ENCODE measurements at regions not wholly inside any gene's neighbourhood (a gene's known extent, or its start where the extent isn't known, plus 50 kb on each side); places are given as distances from the start of the nearest gene placed in this dataset.

DNA sequence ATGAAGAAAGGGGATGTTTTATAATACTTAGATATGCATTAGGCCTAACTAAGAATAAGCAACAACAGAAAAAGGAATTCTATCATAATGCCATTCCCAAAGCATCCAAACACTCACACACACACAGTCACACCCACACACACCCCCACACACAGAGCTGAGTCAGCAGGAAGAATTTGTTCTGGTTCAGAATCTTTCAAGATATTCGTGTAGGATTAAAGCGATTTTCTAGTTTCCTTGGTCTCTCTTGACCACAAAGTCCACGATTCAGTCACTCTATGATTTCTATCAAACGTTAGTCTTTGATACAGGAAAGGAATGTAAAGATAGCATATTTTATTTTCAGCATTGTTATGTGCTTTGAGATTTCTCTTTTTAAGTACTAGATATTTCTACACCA is 382.6 kb upstream of the DCN start:
- Histone ChIP-seq H3K4me1 (no peaks in the 10 kb centered on the region), H3K9me3 (replicated peaks) (peaks cover under 1% of the 10 kb centered on the region), H3K27me3 (ENCODE audit: low read depth) (no peaks in the 10 kb centered on the region), H3K36me3 (no peaks in the 10 kb centered on the region), H3K27ac (replicated peaks) (no peak overlapping the region), H3K4me3 (no peak overlapping the region)
- TF ChIP-seq, protein P1, sequence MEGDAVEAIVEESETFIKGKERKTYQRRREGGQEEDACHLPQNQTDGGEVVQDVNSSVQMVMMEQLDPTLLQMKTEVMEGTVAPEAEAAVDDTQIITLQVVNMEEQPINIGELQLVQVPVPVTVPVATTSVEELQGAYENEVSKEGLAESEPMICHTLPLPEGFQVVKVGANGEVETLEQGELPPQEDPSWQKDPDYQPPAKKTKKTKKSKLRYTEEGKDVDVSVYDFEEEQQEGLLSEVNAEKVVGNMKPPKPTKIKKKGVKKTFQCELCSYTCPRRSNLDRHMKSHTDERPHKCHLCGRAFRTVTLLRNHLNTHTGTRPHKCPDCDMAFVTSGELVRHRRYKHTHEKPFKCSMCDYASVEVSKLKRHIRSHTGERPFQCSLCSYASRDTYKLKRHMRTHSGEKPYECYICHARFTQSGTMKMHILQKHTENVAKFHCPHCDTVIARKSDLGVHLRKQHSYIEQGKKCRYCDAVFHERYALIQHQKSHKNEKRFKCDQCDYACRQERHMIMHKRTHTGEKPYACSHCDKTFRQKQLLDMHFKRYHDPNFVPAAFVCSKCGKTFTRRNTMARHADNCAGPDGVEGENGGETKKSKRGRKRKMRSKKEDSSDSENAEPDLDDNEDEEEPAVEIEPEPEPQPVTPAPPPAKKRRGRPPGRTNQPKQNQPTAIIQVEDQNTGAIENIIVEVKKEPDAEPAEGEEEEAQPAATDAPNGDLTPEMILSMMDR (IDR thresholded peaks at IDR 0.05; ENCODE audit: borderline replicate concordance): no peak
- intact Hi-C loops (cut with micrococcal nuclease): no loop called here
- no peak for DNase-seq

DNA sequence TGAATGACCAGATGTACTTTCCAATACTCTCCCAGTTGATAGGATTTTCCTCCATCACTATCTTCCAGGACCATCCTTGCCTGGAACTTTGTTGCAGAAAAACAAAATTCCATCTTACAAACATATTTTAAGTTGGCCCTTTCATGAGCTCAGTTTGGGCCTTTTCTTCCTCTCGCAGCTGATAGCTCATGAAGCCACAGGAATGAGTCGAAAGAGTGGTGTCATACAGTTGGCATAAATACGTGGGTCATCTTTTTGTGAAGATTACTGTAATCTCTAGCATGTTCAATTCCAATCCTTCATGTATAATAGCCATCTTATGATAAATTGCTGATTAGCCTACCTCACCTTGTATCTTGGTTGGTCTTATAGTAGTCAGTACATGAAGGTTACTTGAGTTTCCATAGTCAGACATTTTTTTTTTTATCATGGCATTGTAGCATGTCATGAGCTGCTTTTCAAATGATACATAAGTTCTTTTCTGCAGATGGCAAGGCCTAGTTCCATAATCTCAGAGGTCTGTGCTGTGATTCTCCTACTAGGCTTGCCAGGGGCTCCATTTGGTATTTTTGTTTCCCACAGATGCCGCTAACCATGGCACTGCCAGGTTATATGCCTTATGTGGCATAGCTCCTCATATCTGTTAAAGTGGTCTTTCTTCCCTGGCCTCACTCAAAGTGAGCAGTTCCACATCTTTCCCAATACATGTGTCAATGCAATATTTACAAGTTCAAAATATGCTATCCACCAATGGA is 380.6 kb upstream of the DCN start:
- Histone ChIP-seq H3K4me3 (no peak overlapping the region), H3K27ac (replicated peaks) (no peak overlapping the region), H3K9me3 (replicated peaks) (peaks cover 21% of the 10 kb centered on the region), H3K4me1 (no peaks in the 10 kb centered on the region), H3K36me3 (no peaks in the 10 kb centered on the region), H3K27me3 (ENCODE audit: low read depth) (no peaks in the 10 kb centered on the region)
- no peak for DNase-seq
- TF ChIP-seq, protein P1 (IDR thresholded peaks at IDR 0.05; ENCODE audit: borderline replicate concordance): no peak
- intact Hi-C loops (cut with micrococcal nuclease): no loop called here

DNA sequence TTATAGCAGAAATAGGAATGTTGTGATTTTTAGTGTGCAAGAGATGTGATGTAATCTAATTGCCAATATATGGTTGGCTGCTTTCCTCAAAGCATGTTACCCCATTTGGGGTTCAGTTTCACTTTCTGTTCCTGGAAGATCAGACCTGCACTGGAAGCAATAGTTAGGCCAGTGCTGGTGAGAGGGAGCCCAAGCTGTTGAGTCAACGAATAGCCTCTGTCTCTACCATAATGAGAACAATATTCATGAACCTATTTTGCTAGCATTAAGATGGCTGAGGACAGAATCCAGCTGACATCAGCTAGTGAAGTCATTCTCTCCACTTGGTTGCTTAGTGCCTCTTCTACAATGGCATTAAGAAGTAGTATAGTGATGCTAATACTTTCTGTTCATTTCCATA is 379.9 kb upstream of the DCN start:
- DNase-seq: no peak
- Histone ChIP-seq H3K27ac (replicated peaks) (no peak overlapping the region), H3K4me3 (peak overlapping the region; percentile 5), H3K27me3 (ENCODE audit: low read depth) (no peaks in the 10 kb centered on the region), H3K9me3 (replicated peaks) (peaks cover 23% of the 10 kb centered on the region), H3K4me1 (no peaks in the 10 kb centered on the region), H3K36me3 (no peaks in the 10 kb centered on the region)
- intact Hi-C loops (cut with micrococcal nuclease): no loop called here
- TF ChIP-seq, protein P1 (IDR thresholded peaks at IDR 0.05; ENCODE audit: borderline replicate concordance): no peak

DNA sequence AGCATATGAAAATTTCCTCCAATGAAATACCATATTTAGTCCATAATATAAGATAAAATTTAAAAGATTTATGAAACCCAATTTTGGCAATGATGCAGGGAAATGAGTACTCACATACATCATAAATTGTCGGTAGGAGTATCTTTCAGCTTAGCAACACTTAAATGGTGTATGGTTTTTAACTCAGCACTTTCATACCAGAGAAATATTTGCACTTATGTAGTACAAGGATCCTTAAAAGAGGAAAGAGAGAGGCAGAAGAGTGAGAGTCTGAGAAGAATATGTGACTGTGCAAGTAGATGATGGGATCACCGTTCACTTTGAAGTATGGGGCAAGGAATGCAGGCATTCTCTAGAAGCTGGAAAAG is 379.3 kb upstream of the DCN start:
- no peaks in the 10 kb centered on the region for H3K36me3 ChIP-seq
- peaks cover 23% of the 10 kb centered on the region for H3K9me3 ChIP-seq (replicated peaks)
- no peak overlapping the region for H3K4me3 ChIP-seq
- no peak overlapping the region for H3K27ac ChIP-seq (replicated peaks)
- H3K4me1 ChIP-seq: no peaks in the 10 kb centered on the region
- TF ChIP-seq, protein P1 (IDR thresholded peaks at IDR 0.05; ENCODE audit: borderline replicate concordance): no peak
- no peaks in the 10 kb centered on the region for H3K27me3 ChIP-seq (ENCODE audit: low read depth)
- intact Hi-C loops (cut with micrococcal nuclease): no loop called here
- DNase-seq: no peak

DNA sequence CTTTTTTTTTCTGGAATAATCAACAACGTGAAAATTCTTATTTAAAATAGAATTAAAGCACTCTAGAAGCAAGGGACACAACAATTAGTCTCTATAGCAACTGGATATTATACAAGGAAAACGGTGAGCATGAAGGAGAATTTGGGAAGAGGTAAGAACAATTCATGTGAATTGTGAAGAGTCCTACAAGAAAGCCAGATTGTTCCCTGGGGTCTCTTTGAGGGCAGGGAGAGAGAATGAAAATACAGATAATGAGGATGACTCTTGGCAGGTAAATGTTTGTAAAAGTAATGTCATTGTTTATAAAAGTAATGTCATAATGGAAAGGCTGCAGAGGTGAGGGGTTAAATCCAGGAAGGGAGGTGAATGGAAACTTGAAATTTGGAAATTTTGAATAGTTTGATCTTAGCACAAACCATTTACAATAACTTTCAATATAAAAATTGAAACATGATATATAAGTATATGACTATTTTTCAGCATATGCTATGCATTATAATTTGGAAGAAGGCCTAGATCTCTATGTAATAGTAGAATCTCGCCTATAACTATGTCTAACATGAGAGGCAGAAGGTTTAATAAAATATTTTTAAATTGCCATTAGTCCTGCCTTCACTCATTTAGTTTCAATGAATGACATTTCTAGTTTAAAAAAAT is 378.8 kb upstream of the DCN start:
- TF ChIP-seq, protein P1 (IDR thresholded peaks at IDR 0.05; ENCODE audit: borderline replicate concordance): no peak
- Histone ChIP-seq H3K27ac (replicated peaks) (no peak overlapping the region), H3K4me3 (no peak overlapping the region), H3K27me3 (ENCODE audit: low read depth) (no peaks in the 10 kb centered on the region), H3K9me3 (replicated peaks) (peaks cover 23% of the 10 kb centered on the region), H3K4me1 (no peaks in the 10 kb centered on the region), H3K36me3 (no peaks in the 10 kb centered on the region)
- intact Hi-C loops (cut with micrococcal nuclease): no loop called here
- no peak for DNase-seq

Data from left ventricle myocardium inferior (tissue), 1 donor.